Adrenal gland (tissue), 5 donors: ENCODE measurements at regions not wholly inside any gene's neighbourhood (a gene's known extent, or its start where the extent isn't known, plus 50 kb on each side); places are given as distances from the start of the nearest gene placed in this dataset.

Experiments used
- CTCF ChIP-seq, 6 experiments: fragments of 450-650 bp in 4 of 6; fragments of 200-600 bp in 2 of 6; sonication (generic) in 1 of 6; IDR thresholded peaks; 1 replicate in 5 of 6; 2 replicates in 1 of 6; pipeline versions ENCODE4 v1.5.1 to v1.8.0; 2016 to 2021; ENCODE audit warnings: antibody characterized with exemption in 6 of 6, mild to moderate bottlenecking in 2 of 6, moderate library complexity in 1 of 6
- POLR2A ChIP-seq, 2 donors: fragments of 450-650 bp; IDR thresholded peaks; one replicate each; pipeline ENCODE4 v1.6.1; 2017; ENCODE audit warnings: antibody characterized with exemption in 2 of 2, mild to moderate bottlenecking in 2 of 2, moderate library complexity in 1 of 2
- donor health status: DM: no; HTN: no; CAD: no.

- TF ChIP-seq POLR2A (IDR thresholded peaks at IDR 0.05) (no peak), CTCF (IDR thresholded peaks at IDR 0.05) (no peak)
Observed at GRCh38 chr1:25006770-25007169, 76.7 kb upstream of the RUNX3 start.
